ENCODE measurements at regions not wholly inside any gene's neighbourhood (a gene's known extent, or its start where the extent isn't known, plus 50 kb on each side); places are given as distances from the start of the nearest gene placed in this dataset.

GRCh38 chr3:166734734-166735133 is 645.4 kb downstream of the ZBBX start:
- ChIA-PET POLR2A (ENCODE audit: low non-redundant PET) (no interaction called here), CTCF (no interaction called here)
- TF ChIP-seq CTCF (conservative IDR thresholded peaks at IDR 0.05; ENCODE audit: low read depth, low read length) (no peak), EZH2 (IDR thresholded peaks at IDR 0.05; ENCODE audit: borderline replicate concordance, low read depth, low read length, poor library complexity, severe bottlenecking) (no peak)
- DNase-seq (ENCODE audit: low spot score) = no peak
- Histone ChIP-seq H3K4me3 (ENCODE audit: low read depth, low read length, poor library complexity, severe bottlenecking) (no peak overlapping the region), H3K9me3 (ENCODE audit: low read depth, low read length, poor library complexity, severe bottlenecking) (no peaks in the 10 kb centered on the region), H3K36me3 (ENCODE audit: insufficient read depth, low read length, poor library complexity, severe bottlenecking) (no peaks in the 10 kb centered on the region), H3K27me3 (replicated peaks; ENCODE audit: insufficient read depth, low read depth, low read length, poor library complexity) (no peaks in the 10 kb centered on the region), H3K27ac (ENCODE audit: low read depth, low read length, poor library complexity, severe bottlenecking) (no peak overlapping the region), H3K4me1 (ENCODE audit: insufficient read depth, low read length, poor library complexity, severe bottlenecking) (no peaks in the 10 kb centered on the region)
- BruUV-seq (replicated peaks) = no TSS peak
- intact Hi-C loops (cut with micrococcal nuclease; ENCODE audit: unreplicated experiment) = no loop called here

- POLR2A ChIA-PET (ENCODE audit: low non-redundant PET) = no interaction called here
- TF ChIP-seq CTCF (conservative IDR thresholded peaks at IDR 0.05; ENCODE audit: low read depth, low read length) = no peak
- no peak for TF ChIP-seq EZH2 (IDR thresholded peaks at IDR 0.05; ENCODE audit: borderline replicate concordance, low read depth, low read length, poor library complexity, severe bottlenecking)
- DNase-seq (ENCODE audit: low spot score) = no peak
Measured at GRCh38 chr3:166731701-166732100, 648.4 kb downstream of the ZBBX start.

GRCh38 chr3:166721466-166721865 is 658.6 kb downstream of the ZBBX start:
- Histone ChIP-seq H3K27ac (ENCODE audit: low read depth, low read length, poor library complexity, severe bottlenecking) (no peak overlapping the region), H3K9me3 (ENCODE audit: low read depth, low read length, poor library complexity, severe bottlenecking) (no peaks in the 10 kb centered on the region), H3K4me1 (ENCODE audit: insufficient read depth, low read length, poor library complexity, severe bottlenecking) (no peaks in the 10 kb centered on the region), H3K27me3 (replicated peaks; ENCODE audit: insufficient read depth, low read depth, low read length, poor library complexity) (no peaks in the 10 kb centered on the region), H3K4me3 (ENCODE audit: low read depth, low read length, poor library complexity, severe bottlenecking) (no peak overlapping the region), H3K36me3 (ENCODE audit: insufficient read depth, low read length, poor library complexity, severe bottlenecking) (no peaks in the 10 kb centered on the region)
- CTCF ChIA-PET = interaction anchor here (0.7 kb wide), 1 partner anchor 311 kb away, joined by 4 read pairs; no protein-coding TSS in a partner anchor
- no TSS peak for BruUV-seq (replicated peaks)
- intact Hi-C loops (cut with micrococcal nuclease; ENCODE audit: unreplicated experiment) = no loop called here
- POLR2A ChIA-PET (ENCODE audit: low non-redundant PET) = no interaction called here
- no peak for DNase-seq (ENCODE audit: low spot score)
- TF ChIP-seq EZH2 (IDR thresholded peaks at IDR 0.05; ENCODE audit: borderline replicate concordance, low read depth, low read length, poor library complexity, severe bottlenecking) = no peak
- TF ChIP-seq CTCF (conservative IDR thresholded peaks at IDR 0.05; ENCODE audit: low read depth, low read length) = no peak

More at GRCh38 chr3:166731701-166732100, 648.4 kb downstream of the ZBBX start:
- Histone ChIP-seq H3K9me3 (ENCODE audit: low read depth, low read length, poor library complexity, severe bottlenecking) (no peaks in the 10 kb centered on the region), H3K4me3 (ENCODE audit: low read depth, low read length, poor library complexity, severe bottlenecking) (no peak overlapping the region), H3K4me1 (ENCODE audit: insufficient read depth, low read length, poor library complexity, severe bottlenecking) (no peaks in the 10 kb centered on the region), H3K36me3 (ENCODE audit: insufficient read depth, low read length, poor library complexity, severe bottlenecking) (no peaks in the 10 kb centered on the region), H3K27ac (ENCODE audit: low read depth, low read length, poor library complexity, severe bottlenecking) (no peak overlapping the region), H3K27me3 (replicated peaks; ENCODE audit: insufficient read depth, low read depth, low read length, poor library complexity) (no peaks in the 10 kb centered on the region)
- CTCF ChIA-PET = no interaction called here
- BruUV-seq (replicated peaks) = no TSS peak
- intact Hi-C loops (cut with micrococcal nuclease; ENCODE audit: unreplicated experiment) = no loop called here

Measured in A673 (cell line).